Ishikawa (cell line): ENCODE measurements at regions not wholly inside any gene's neighbourhood (a gene's known extent, or its start where the extent isn't known, plus 50 kb on each side); places are given as distances from the start of the nearest gene placed in this dataset.

Experiments used
- CEBPB ChIP-seq: IDR thresholded peaks from 2 replicates; pipeline ENCODE4 v1.6.1; 2012
- EP300 ChIP-seq: IDR thresholded peaks from 2 replicates; pipeline ENCODE4 v1.6.1; 2012; ENCODE audit warnings: borderline replicate concordance
- RAD21 ChIP-seq: IDR thresholded peaks from 2 replicates; pipeline ENCODE4 v1.6.1; 2012; ENCODE audit warnings: low read depth
- TAF1 ChIP-seq: IDR thresholded peaks from 2 replicates; pipeline ENCODE4 v1.6.1; 2012; ENCODE audit warnings: low read depth, mild to moderate bottlenecking
- TF ChIP-seq, protein P1 (sequence below): IDR thresholded peaks from 2 replicates; pipeline ENCODE4 v1.6.1; 2012; ENCODE audit warnings: low read depth, mild to moderate bottlenecking

DNA sequence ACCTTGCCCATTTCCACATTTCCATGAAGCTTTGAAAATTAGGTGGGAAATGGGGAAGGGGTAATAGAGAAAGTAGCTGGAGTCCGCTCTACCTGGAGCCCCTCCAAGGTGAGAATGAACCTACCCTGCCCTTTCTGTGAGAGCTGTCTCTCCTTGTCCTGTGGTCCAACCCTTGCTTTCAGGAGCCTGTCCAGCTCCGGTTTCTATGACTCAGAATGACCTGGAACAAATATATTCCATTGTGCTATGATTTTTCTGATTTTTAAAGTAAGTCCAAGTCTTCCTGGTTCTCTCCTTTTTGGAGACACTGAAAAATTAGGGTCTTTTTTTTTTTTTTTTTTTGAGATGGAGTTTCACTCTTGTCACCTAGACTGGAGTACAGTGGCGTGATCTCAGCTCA, 89.1 kb upstream of the VASH1 start:
- TF ChIP-seq TAF1 (no peak), EP300 (no peak), CEBPB (no peak), RAD21 (no peak)
- TF ChIP-seq, protein P1, sequence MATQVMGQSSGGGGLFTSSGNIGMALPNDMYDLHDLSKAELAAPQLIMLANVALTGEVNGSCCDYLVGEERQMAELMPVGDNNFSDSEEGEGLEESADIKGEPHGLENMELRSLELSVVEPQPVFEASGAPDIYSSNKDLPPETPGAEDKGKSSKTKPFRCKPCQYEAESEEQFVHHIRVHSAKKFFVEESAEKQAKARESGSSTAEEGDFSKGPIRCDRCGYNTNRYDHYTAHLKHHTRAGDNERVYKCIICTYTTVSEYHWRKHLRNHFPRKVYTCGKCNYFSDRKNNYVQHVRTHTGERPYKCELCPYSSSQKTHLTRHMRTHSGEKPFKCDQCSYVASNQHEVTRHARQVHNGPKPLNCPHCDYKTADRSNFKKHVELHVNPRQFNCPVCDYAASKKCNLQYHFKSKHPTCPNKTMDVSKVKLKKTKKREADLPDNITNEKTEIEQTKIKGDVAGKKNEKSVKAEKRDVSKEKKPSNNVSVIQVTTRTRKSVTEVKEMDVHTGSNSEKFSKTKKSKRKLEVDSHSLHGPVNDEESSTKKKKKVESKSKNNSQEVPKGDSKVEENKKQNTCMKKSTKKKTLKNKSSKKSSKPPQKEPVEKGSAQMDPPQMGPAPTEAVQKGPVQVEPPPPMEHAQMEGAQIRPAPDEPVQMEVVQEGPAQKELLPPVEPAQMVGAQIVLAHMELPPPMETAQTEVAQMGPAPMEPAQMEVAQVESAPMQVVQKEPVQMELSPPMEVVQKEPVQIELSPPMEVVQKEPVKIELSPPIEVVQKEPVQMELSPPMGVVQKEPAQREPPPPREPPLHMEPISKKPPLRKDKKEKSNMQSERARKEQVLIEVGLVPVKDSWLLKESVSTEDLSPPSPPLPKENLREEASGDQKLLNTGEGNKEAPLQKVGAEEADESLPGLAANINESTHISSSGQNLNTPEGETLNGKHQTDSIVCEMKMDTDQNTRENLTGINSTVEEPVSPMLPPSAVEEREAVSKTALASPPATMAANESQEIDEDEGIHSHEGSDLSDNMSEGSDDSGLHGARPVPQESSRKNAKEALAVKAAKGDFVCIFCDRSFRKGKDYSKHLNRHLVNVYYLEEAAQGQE, result no peak
